Skeletal muscle satellite cell (primary cell): ENCODE measurements at regions not wholly inside any gene's neighbourhood (a gene's known extent, or its start where the extent isn't known, plus 50 kb on each side); places are given as distances from the start of the nearest gene placed in this dataset.

Source experiments
- H3K27me3 ChIP-seq: 2 replicates; pipeline ENCODE4 v1.7.0; 2013; ENCODE audit warnings: low read length; ENCODE audit not compliant: control insufficient read depth, insufficient read depth
- H3K36me3 ChIP-seq: 2 replicates; pipeline ENCODE4 v1.7.0; 2013; ENCODE audit warnings: mild to moderate bottlenecking, control low read depth, low read length; ENCODE audit not compliant: insufficient read depth
- H3K4me1 ChIP-seq: 2 replicates; pipeline ENCODE4 v1.7.0; 2013; ENCODE audit warnings: low read length; ENCODE audit not compliant: control insufficient read depth, insufficient read depth
- H3K4me2 ChIP-seq: 2 replicates; pipeline ENCODE4 v1.7.0; 2013; ENCODE audit warnings: mild to moderate bottlenecking, low read length
- H3K4me3 ChIP-seq: 2 replicates; pipeline ENCODE4 v1.7.0; 2013; ENCODE audit warnings: low read length
- H3K9ac ChIP-seq: 2 replicates; pipeline ENCODE4 v1.7.0; 2013; ENCODE audit warnings: mild to moderate bottlenecking, low read depth, low read length, moderate library complexity
- H3K9me3 ChIP-seq: replicated peaks from 2 replicates; pipeline ENCODE4 v1.7.0; 2013; ENCODE audit warnings: mild to moderate bottlenecking, control low read depth, low read length

- no peaks in the 10 kb centered on the region for H3K36me3 ChIP-seq
- H3K27me3 ChIP-seq = no peaks in the 10 kb centered on the region
- peaks cover 17% of the 10 kb centered on the region for H3K4me1 ChIP-seq
- no peak overlapping the region for H3K4me2 ChIP-seq
- H3K9me3 ChIP-seq = no peaks in the 10 kb centered on the region
- H3K4me3 ChIP-seq = no peak overlapping the region
- H3K9ac ChIP-seq = no peak overlapping the region
These were observed 111.8 kb downstream of the SLC25A47 start for GRCh38 chr14:100434911-100435438.

GRCh38 chr14:100435459-100435858 lies 112.3 kb downstream of the SLC25A47 start:
- Histone ChIP-seq H3K9me3 (no peaks in the 10 kb centered on the region), H3K4me3 (no peak overlapping the region), H3K36me3 (no peaks in the 10 kb centered on the region), H3K9ac (no peak overlapping the region), H3K27me3 (no peaks in the 10 kb centered on the region), H3K4me2 (no peak overlapping the region), H3K4me1 (peaks cover 22% of the 10 kb centered on the region)

- peaks cover 32% of the 10 kb centered on the region for H3K4me1 ChIP-seq
These were observed 113.7 kb downstream of the SLC25A47 start for GRCh38 chr14:100436745-100437406.

GRCh38 chr14:100438271-100438670 lies 115.1 kb downstream of the SLC25A47 start:
- H3K4me1 ChIP-seq = peaks cover 41% of the 10 kb centered on the region
- no peak overlapping the region for H3K4me2 ChIP-seq
- H3K9ac ChIP-seq = no peak overlapping the region
- no peaks in the 10 kb centered on the region for H3K9me3 ChIP-seq
- no peaks in the 10 kb centered on the region for H3K36me3 ChIP-seq
- no peak overlapping the region for H3K4me3 ChIP-seq
- no peaks in the 10 kb centered on the region for H3K27me3 ChIP-seq

More at GRCh38 chr14:100436745-100437406, 113.7 kb downstream of the SLC25A47 start:
- Histone ChIP-seq H3K4me3 (no peak overlapping the region), H3K4me2 (no peak overlapping the region), H3K36me3 (no peaks in the 10 kb centered on the region), H3K27me3 (no peaks in the 10 kb centered on the region), H3K9me3 (no peaks in the 10 kb centered on the region), H3K9ac (no peak overlapping the region)

GRCh38 chr14:100438678-100439592 lies 115.8 kb downstream of the SLC25A47 start:
- no peaks in the 10 kb centered on the region for H3K36me3 ChIP-seq
- no peaks in the 10 kb centered on the region for H3K9me3 ChIP-seq
- H3K9ac ChIP-seq = peak overlapping the region; percentile 59
- H3K4me2 ChIP-seq = peak overlapping the region; percentile 53
- peaks cover 48% of the 10 kb centered on the region for H3K4me1 ChIP-seq
- H3K4me3 ChIP-seq = no peak overlapping the region
- H3K27me3 ChIP-seq = no peaks in the 10 kb centered on the region

GRCh38 chr14:100439781-100440180 lies 116.6 kb downstream of the SLC25A47 start:
- Histone ChIP-seq H3K27me3 (no peaks in the 10 kb centered on the region), H3K4me3 (no peak overlapping the region), H3K36me3 (no peaks in the 10 kb centered on the region), H3K4me2 (peak overlapping the region; percentile 53), H3K4me1 (peaks cover 50% of the 10 kb centered on the region), H3K9me3 (no peaks in the 10 kb centered on the region), H3K9ac (peak overlapping the region; percentile 59)

DNA sequence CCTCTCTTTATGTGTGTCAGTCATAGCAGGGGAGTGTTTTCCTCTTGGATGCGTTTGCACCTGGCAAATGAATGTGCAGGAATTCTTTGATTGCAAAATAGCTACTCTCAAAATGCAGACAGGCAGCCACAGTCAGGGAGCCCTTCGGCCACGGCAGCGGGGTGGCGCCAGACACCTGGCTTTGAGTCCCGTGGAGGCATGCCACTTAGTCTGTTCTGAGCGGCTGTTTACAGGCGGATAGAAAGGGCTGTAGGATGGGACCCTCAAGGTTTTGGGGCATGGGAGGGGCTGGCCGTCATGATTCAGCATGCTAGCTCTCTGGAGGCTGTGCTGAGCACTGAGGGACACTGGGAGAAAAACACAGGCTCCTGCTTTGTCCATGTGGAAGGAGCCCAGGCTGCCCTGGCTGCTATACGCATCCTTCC lies 117.1 kb downstream of the SLC25A47 start:
- Histone ChIP-seq H3K27me3 (no peaks in the 10 kb centered on the region), H3K4me1 (peaks cover 50% of the 10 kb centered on the region), H3K9ac (peak overlapping the region; percentile 59), H3K36me3 (no peaks in the 10 kb centered on the region), H3K9me3 (no peaks in the 10 kb centered on the region), H3K4me3 (no peak overlapping the region), H3K4me2 (peak overlapping the region; percentile 53)

GRCh38 chr14:100440758-100441203 lies 117.6 kb downstream of the SLC25A47 start:
- Histone ChIP-seq H3K36me3 (no peaks in the 10 kb centered on the region), H3K4me2 (peak overlapping the region; percentile 53), H3K9ac (peak overlapping the region; percentile 59), H3K4me1 (peaks cover 50% of the 10 kb centered on the region), H3K4me3 (no peak overlapping the region), H3K9me3 (no peaks in the 10 kb centered on the region), H3K27me3 (no peaks in the 10 kb centered on the region)

GRCh38 chr14:100441271-100441947 lies 118.3 kb downstream of the SLC25A47 start:
- H3K27me3 ChIP-seq = no peaks in the 10 kb centered on the region
- H3K4me1 ChIP-seq = peaks cover 50% of the 10 kb centered on the region
- H3K36me3 ChIP-seq = no peaks in the 10 kb centered on the region
- no peak overlapping the region for H3K4me3 ChIP-seq
- no peaks in the 10 kb centered on the region for H3K9me3 ChIP-seq
- H3K9ac ChIP-seq = no peak overlapping the region
- no peak overlapping the region for H3K4me2 ChIP-seq

GRCh38 chr14:100442036-100442435 lies 118.9 kb downstream of the SLC25A47 start:
- H3K36me3 ChIP-seq = no peaks in the 10 kb centered on the region
- H3K4me3 ChIP-seq = no peak overlapping the region
- no peak overlapping the region for H3K4me2 ChIP-seq
- no peaks in the 10 kb centered on the region for H3K27me3 ChIP-seq
- peaks cover 50% of the 10 kb centered on the region for H3K4me1 ChIP-seq
- no peak overlapping the region for H3K9ac ChIP-seq
- no peaks in the 10 kb centered on the region for H3K9me3 ChIP-seq
